ENCODE measurements at regions not wholly inside any gene's neighbourhood (a gene's known extent, or its start where the extent isn't known, plus 50 kb on each side); places are given as distances from the start of the nearest gene placed in this dataset.

DNA sequence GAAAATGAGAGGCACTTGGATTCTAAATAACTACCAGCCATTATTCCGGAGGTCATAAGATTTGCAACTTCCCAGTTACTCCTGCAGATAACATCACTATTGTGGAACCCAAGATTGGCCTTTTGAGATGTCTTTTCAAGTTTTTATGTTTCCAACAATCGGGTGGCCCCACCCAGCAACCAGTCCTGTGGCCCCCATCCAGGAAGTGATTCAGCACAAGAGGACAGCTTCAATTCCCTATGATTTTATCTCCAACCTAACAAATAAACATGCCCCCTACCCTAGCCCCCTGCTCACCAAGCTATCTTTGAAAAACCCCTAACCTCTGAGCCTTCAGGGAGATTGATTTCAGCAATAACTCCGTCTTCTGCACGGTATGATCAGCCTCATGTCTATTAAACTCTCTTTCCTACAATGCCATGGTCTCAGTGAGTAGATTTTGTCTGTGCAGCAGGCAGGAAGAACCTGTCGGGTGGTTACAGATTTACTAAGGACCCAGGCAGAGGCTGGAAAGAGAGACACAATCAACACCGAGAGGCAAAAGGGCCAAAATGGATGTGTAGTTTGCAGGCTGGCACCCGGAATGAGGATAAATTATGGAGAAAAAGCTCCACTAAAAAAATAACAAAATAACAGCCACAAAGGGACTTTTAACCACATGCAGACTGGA is 83.9 kb upstream of the UNC5B start:
- no peak overlapping the region for H3K4me3 ChIP-seq (ENCODE audit: low read depth, low read length)
- peak; percentile 5 for DNase-seq
- in situ Hi-C loops (cut with HindIII; ENCODE audit: low pct_ligation_motif_present, low sequenced_read_pairs): no loop called here
- H3K27me3 ChIP-seq (replicated peaks): peaks cover 2% of the 10 kb centered on the region
- no peaks in the 10 kb centered on the region for H3K36me3 ChIP-seq (replicated peaks)
- no peak overlapping the region for H3K27ac ChIP-seq
- no peak for TF ChIP-seq CTCF (IDR thresholded peaks at IDR 0.05; ENCODE audit: low read depth, low read length, missing control alignments)

DNA sequence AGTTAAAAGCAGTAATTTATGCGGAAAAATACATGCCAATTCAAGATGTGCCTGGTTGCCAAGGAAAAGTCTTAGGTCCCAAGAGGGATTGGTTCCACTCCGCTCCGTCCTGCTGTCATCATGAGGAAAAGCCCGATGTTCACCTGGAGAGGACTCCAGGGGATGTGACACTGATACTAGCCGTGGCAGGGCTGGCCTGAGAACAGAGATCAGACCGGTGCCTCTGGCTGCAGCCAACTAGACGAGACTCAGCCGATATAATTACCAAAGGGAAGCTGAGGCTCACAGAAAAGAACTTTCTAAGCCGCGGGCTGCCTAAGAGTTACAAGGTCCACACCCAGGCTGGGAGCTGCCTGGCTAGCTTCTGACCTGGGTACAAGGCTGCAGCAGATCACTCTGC is 81.3 kb upstream of the UNC5B start:
- Histone ChIP-seq H3K27me3 (replicated peaks) (peaks cover 2% of the 10 kb centered on the region), H3K4me3 (ENCODE audit: low read depth, low read length) (no peak overlapping the region), H3K27ac (no peak overlapping the region), H3K36me3 (replicated peaks) (no peaks in the 10 kb centered on the region)
- TF ChIP-seq CTCF (IDR thresholded peaks at IDR 0.05; ENCODE audit: low read depth, low read length, missing control alignments): no peak
- in situ Hi-C loops (cut with HindIII; ENCODE audit: low pct_ligation_motif_present, low sequenced_read_pairs): no loop called here
- DNase-seq: no peak

DNA sequence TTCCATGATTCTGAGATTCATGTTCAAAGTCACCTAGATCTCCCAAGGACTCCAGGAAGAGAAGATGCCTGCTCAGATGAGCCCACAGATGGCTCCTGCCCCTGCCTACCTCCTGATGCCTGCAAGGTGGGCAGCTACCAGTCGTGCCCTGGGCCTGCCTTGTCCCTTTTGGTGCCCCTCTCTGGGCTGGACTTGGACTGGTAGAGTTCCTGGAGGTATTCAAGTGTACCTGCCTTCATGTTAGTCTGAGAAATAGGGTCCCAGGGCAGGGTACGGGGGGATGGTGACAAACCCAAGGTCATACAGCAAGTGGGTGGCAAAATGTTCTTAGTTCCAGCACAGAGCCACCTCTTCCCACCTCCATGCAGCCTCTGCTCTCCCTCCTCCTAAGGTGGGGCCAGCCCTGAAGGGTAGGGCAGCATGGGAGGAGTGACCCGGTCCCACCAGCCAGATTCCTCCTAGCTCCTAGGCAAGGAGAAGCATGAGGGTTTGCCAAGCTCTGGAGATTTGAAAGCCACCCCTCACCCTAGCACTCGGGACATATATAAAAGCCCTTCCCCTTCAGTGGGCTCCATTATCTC is 80.8 kb upstream of the UNC5B start:
- H3K27me3 ChIP-seq (replicated peaks): peaks cover 2% of the 10 kb centered on the region
- no peak for TF ChIP-seq CTCF (IDR thresholded peaks at IDR 0.05; ENCODE audit: low read depth, low read length, missing control alignments)

GRCh38 chr10:71132321-71132810 is 80.0 kb upstream of the UNC5B start:
- no peaks in the 10 kb centered on the region for H3K36me3 ChIP-seq (replicated peaks)
- TF ChIP-seq CTCF (IDR thresholded peaks at IDR 0.05; ENCODE audit: low read depth, low read length, missing control alignments): no peak
- DNase-seq: no peak
- in situ Hi-C loops (cut with HindIII; ENCODE audit: low pct_ligation_motif_present, low sequenced_read_pairs): no loop called here
- no peak overlapping the region for H3K27ac ChIP-seq
- H3K27me3 ChIP-seq (replicated peaks): peaks cover 2% of the 10 kb centered on the region
- H3K4me3 ChIP-seq (ENCODE audit: low read depth, low read length): no peak overlapping the region

More for the DNA sequence above, 80.8 kb upstream of the UNC5B start:
- in situ Hi-C loops (cut with HindIII; ENCODE audit: low pct_ligation_motif_present, low sequenced_read_pairs): no loop called here
- H3K27ac ChIP-seq: no peak overlapping the region
- no peaks in the 10 kb centered on the region for H3K36me3 ChIP-seq (replicated peaks)
- no peak overlapping the region for H3K4me3 ChIP-seq (ENCODE audit: low read depth, low read length)
- DNase-seq: no peak

DNA sequence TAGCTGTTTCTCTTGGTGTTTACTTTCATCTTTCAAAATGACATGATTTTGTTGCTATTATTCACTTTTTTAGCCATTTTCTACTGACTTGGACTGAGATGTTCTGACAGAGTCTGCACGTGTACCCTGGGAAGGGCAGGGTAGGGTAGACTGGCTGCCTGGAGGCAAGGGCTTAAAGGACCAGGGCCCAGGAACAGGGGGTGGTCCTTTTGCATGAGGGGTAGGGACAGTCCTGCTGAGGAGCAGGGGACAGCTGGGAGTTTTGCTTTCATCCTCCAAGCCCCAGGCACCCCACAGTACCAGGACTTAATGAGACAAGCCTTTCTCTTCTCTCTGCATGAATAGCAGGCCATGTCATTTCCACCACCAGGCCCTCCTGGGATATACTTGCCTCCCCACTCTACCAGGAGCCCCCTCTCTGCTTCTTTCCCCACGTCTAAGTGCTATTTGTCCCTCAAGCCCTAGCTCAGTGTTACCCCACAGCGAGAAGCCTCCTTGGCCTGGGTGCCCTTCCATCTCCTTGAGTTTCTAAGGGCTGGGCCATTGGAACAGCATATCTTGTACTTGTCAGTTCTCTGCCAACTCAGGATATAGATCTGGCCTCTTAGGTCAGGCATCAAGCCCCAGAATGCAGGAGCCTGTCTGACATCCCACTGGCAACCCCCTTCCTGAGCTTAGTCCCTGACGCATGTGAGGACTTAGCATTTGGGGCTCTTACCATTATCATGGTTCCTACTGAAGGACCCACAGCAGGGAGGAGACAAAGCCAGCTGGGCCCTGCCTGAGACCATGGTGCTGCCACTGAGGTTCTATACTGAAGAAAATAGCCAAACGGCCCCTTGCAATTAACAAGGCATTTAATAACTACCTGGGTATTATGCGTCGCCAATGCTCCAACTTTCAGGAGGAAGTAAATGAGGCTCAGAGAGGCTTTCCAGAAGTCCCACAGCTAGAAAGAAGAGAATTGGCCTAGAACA is 78.4 kb upstream of the UNC5B start:
- H3K27me3 ChIP-seq (replicated peaks): peaks cover 4% of the 10 kb centered on the region
- H3K36me3 ChIP-seq (replicated peaks): no peaks in the 10 kb centered on the region
- TF ChIP-seq CTCF (IDR thresholded peaks at IDR 0.05; ENCODE audit: low read depth, low read length, missing control alignments): no peak
- no peak for DNase-seq
- in situ Hi-C loops (cut with HindIII; ENCODE audit: low pct_ligation_motif_present, low sequenced_read_pairs): no loop called here
- no peak overlapping the region for H3K4me3 ChIP-seq (ENCODE audit: low read depth, low read length)
- no peak overlapping the region for H3K27ac ChIP-seq

Data from brain microvascular endothelial cell (primary cell).